Osteocyte (in vitro differentiated cells): ENCODE measurements at regions not wholly inside any gene's neighbourhood (a gene's known extent, or its start where the extent isn't known, plus 50 kb on each side); places are given as distances from the start of the nearest gene placed in this dataset.
A peak's percentile ranks its signal among the peaks of the same experiment; 100 is the strongest.

ENCODE experiments used
- DNase-seq: peaks from one replicate; pipeline ENCODE4 v3.0.0; 2021; ENCODE audit warnings: mixed read lengths; ENCODE audit not compliant: unreplicated experiment; ENCODE audit errors: extremely low spot score
- H3K27ac Mint-ChIP-seq: one replicate; pipeline ENCODE4 v1.8.0; 2021; ENCODE audit warnings: mild to moderate bottlenecking, mixed read lengths; ENCODE audit not compliant: unreplicated experiment
- H3K27me3 Mint-ChIP-seq: one replicate; pipeline ENCODE4 v1.8.0; 2021; ENCODE audit warnings: mixed read lengths; ENCODE audit not compliant: unreplicated experiment
- H3K36me3 Mint-ChIP-seq: one replicate; pipeline ENCODE4 v1.8.0; 2021; ENCODE audit warnings: mixed read lengths; ENCODE audit not compliant: unreplicated experiment
- H3K4me1 Mint-ChIP-seq: one replicate; pipeline ENCODE4 v1.8.0; 2021; ENCODE audit warnings: mixed read lengths; ENCODE audit not compliant: unreplicated experiment
- H3K4me3 Mint-ChIP-seq: one replicate; pipeline ENCODE4 v1.8.0; 2021; ENCODE audit warnings: mild to moderate bottlenecking, moderate library complexity, mixed read lengths; ENCODE audit not compliant: unreplicated experiment
- H3K9me3 Mint-ChIP-seq: one replicate; pipeline ENCODE4 v1.8.0; 2021; ENCODE audit warnings: mixed read lengths; ENCODE audit not compliant: unreplicated experiment
- TF ChIP-seq, protein P1 (sequence below): fragments of 200-600 bp; sonication (generic); IDR thresholded peaks from 2 replicates; pipeline ENCODE4 v1.5.0; 2021; ENCODE audit warnings: antibody characterized with exemption, mild to moderate bottlenecking, moderate library complexity

DNA sequence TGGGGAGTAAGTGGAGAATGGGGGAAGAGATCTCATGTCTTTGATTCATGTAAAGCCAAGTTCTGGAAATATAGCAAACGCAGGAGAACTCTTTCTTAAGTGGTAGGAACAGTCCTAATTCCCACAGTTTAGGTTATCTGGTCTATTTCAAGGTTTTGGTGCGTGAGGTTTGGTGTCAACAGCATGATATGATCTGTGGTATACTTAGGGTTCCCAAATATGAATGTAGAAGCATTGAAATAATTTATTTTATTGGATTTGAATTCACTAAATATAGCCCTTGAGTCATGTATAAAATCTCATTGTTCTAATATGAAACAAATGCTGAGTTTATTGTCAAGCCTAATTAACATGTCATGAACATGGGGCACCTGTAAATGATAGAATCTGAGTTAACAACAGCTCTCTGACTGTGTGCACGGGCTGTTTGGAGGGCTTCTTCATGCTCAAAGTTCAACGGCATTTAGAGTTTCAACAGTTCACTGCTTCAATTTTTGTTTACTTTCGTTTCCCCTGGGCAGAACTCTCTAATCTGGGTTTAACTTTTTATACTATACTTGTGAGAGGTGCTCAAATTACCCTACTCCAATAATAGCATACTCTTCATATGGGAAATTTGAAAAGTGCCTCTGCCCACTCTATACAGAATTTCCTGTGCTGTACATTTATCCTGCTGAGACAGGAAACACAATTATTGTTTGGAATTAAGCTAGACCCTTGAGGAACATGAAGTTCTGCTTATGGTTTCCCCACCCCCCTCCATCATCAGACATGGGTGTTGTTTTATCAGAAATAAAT, 236.3 kb upstream of the ZNF217 start:
- Mint-ChIP-seq H3K4me3 (peak overlapping the region; percentile 77), H3K9me3 (no peaks in the 10 kb centered on the region), H3K27me3 (no peaks in the 10 kb centered on the region), H3K4me1 (peaks cover 71% of the 10 kb centered on the region), H3K27ac (peak overlapping the region; percentile 99), H3K36me3 (no peaks in the 10 kb centered on the region)
- TF ChIP-seq, protein P1, sequence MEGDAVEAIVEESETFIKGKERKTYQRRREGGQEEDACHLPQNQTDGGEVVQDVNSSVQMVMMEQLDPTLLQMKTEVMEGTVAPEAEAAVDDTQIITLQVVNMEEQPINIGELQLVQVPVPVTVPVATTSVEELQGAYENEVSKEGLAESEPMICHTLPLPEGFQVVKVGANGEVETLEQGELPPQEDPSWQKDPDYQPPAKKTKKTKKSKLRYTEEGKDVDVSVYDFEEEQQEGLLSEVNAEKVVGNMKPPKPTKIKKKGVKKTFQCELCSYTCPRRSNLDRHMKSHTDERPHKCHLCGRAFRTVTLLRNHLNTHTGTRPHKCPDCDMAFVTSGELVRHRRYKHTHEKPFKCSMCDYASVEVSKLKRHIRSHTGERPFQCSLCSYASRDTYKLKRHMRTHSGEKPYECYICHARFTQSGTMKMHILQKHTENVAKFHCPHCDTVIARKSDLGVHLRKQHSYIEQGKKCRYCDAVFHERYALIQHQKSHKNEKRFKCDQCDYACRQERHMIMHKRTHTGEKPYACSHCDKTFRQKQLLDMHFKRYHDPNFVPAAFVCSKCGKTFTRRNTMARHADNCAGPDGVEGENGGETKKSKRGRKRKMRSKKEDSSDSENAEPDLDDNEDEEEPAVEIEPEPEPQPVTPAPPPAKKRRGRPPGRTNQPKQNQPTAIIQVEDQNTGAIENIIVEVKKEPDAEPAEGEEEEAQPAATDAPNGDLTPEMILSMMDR = no peak
- DNase-seq = no peak

- Mint-ChIP-seq H3K27ac (peak overlapping the region; percentile 99), H3K36me3 (no peaks in the 10 kb centered on the region), H3K27me3 (no peaks in the 10 kb centered on the region), H3K4me3 (peak overlapping the region; percentile 77), H3K4me1 (peaks cover 69% of the 10 kb centered on the region), H3K9me3 (no peaks in the 10 kb centered on the region)
- DNase-seq = no peak
- TF ChIP-seq, protein P1 = no peak
These were observed 235.7 kb upstream of the ZNF217 start for GRCh38 chr20:53829255-53829723.

- DNase-seq = no peak
- Mint-ChIP-seq H3K4me1 (peaks cover 64% of the 10 kb centered on the region), H3K9me3 (no peaks in the 10 kb centered on the region), H3K36me3 (no peaks in the 10 kb centered on the region), H3K27ac (peak overlapping the region; percentile 99), H3K27me3 (no peaks in the 10 kb centered on the region), H3K4me3 (peak overlapping the region; percentile 77)
- TF ChIP-seq, protein P1 = peak; percentile 47
These were observed 235.1 kb upstream of the ZNF217 start for GRCh38 chr20:53828682-53829254.

GRCh38 chr20:53828088-53828681, 234.5 kb upstream of the ZNF217 start:
- Mint-ChIP-seq H3K36me3 (no peaks in the 10 kb centered on the region), H3K27me3 (no peaks in the 10 kb centered on the region), H3K4me1 (peaks cover 61% of the 10 kb centered on the region), H3K9me3 (no peaks in the 10 kb centered on the region), H3K27ac (peak overlapping the region; percentile 99), H3K4me3 (peak overlapping the region; percentile 77)
- TF ChIP-seq, protein P1 = no peak
- no peak for DNase-seq
